H9 (cell line): ENCODE measurements at regions not wholly inside any gene's neighbourhood (a gene's known extent, or its start where the extent isn't known, plus 50 kb on each side); places are given as distances from the start of the nearest gene placed in this dataset.

ENCODE experiments used
- DNase-seq: peaks from one replicate; pipeline ENCODE4 v3.0.0-alpha.2; 2017
- H2AFZ ChIP-seq: one replicate; pipeline ENCODE4 v1.6.1; 2013; ENCODE audit warnings: mild to moderate bottlenecking, low read length, control low read depth, moderate library complexity
- H2AK5ac ChIP-seq: 2 replicates; pipeline ENCODE4 v1.6.1; 2013; ENCODE audit warnings: low read length, control low read depth, mixed read lengths; ENCODE audit not compliant: insufficient read length
- H2BK120ac ChIP-seq: one replicate; pipeline ENCODE4 v1.6.1; 2013; ENCODE audit warnings: low read depth, mild to moderate bottlenecking, low read length, control low read depth, inconsistent platforms; ENCODE audit not compliant: poor library complexity, severe bottlenecking
- H2BK12ac ChIP-seq: 2 replicates; pipeline ENCODE4 v1.6.1; 2013; ENCODE audit warnings: low read length, control low read depth, mixed read lengths, low read depth; ENCODE audit not compliant: insufficient read length
- H2BK15ac ChIP-seq: 2 replicates; pipeline ENCODE4 v1.6.1; 2013; ENCODE audit warnings: low read depth, low read length, control low read depth
- H2BK20ac ChIP-seq: one replicate; pipeline ENCODE4 v1.6.1; 2013; ENCODE audit warnings: low read depth, mild to moderate bottlenecking, low read length, control low read depth, inconsistent platforms; ENCODE audit not compliant: poor library complexity, severe bottlenecking
- H2BK5ac ChIP-seq: 2 replicates; pipeline ENCODE4 v1.6.1; 2013; ENCODE audit warnings: low read length, control low read depth, mixed read lengths; ENCODE audit not compliant: insufficient read length
- H3K14ac ChIP-seq: 2 replicates; pipeline ENCODE4 v1.6.1; 2013; ENCODE audit warnings: low read length, control low read depth; ENCODE audit not compliant: insufficient read depth
- H3K18ac ChIP-seq: 2 replicates; pipeline ENCODE4 v1.6.1; 2013; ENCODE audit warnings: low read depth, mild to moderate bottlenecking, mixed read lengths, low read length, control low read depth; ENCODE audit not compliant: insufficient read length
- H3K23ac ChIP-seq: 2 replicates; pipeline ENCODE4 v1.6.1; 2013; ENCODE audit warnings: low read length, control low read depth, mixed read lengths, low read depth; ENCODE audit not compliant: insufficient read length
- H3K23me2 ChIP-seq: 2 replicates; pipeline ENCODE4 v1.6.1; 2013; ENCODE audit warnings: low read depth, mild to moderate bottlenecking, mixed read lengths, low read length, control low read depth; ENCODE audit not compliant: insufficient read length, poor library complexity, severe bottlenecking
- H3K27ac ChIP-seq: 2 replicates; pipeline ENCODE4 v1.5.1; 2013; ENCODE audit warnings: low read length, control low read depth, mixed read lengths, low read depth; ENCODE audit not compliant: insufficient read length
- H3K27me3 ChIP-seq: 2 replicates; pipeline ENCODE4 v1.6.1; 2013; ENCODE audit warnings: low read length, control low read depth, inconsistent platforms; ENCODE audit not compliant: insufficient read depth
- H3K4ac ChIP-seq: 2 replicates; pipeline ENCODE4 v1.6.1; 2013; ENCODE audit warnings: low read depth, mild to moderate bottlenecking, control low read depth, inconsistent platforms, low read length, moderate library complexity
- H3K4me1 ChIP-seq: 2 replicates; pipeline ENCODE4 v1.6.1; 2013; ENCODE audit warnings: low read length, control low read depth, inconsistent platforms; ENCODE audit not compliant: insufficient read depth
- H3K4me2 ChIP-seq: 2 replicates; pipeline ENCODE4 v1.6.1; 2013; ENCODE audit warnings: low read length, control low read depth, mixed read lengths; ENCODE audit not compliant: insufficient read length, insufficient read depth
- H3K56ac ChIP-seq: 2 replicates; pipeline ENCODE4 v1.6.1; 2013; ENCODE audit warnings: low read depth, mild to moderate bottlenecking, mixed read lengths, low read length, control low read depth; ENCODE audit not compliant: insufficient read length
- H3K79me1 ChIP-seq: 2 replicates; pipeline ENCODE4 v1.6.1; 2013; ENCODE audit warnings: low read depth, mild to moderate bottlenecking, moderate library complexity, low read length, control low read depth, inconsistent platforms; ENCODE audit not compliant: insufficient read depth, poor library complexity, severe bottlenecking
- H3K79me2 ChIP-seq: 2 replicates; pipeline ENCODE4 v1.6.1; 2013; ENCODE audit warnings: low read length, control low read depth, inconsistent platforms; ENCODE audit not compliant: insufficient read depth
- H3K9ac ChIP-seq: 2 replicates; pipeline ENCODE4 v1.6.1; 2013; ENCODE audit warnings: low read length, control low read depth, mixed read lengths; ENCODE audit not compliant: insufficient read length; ENCODE audit errors: extremely low read depth
- H3K9me3 ChIP-seq: one replicate; pipeline ENCODE4 v1.6.1; 2013; ENCODE audit warnings: low read depth, low read length, inconsistent platforms; ENCODE audit not compliant: control insufficient read depth
- H3T11ph ChIP-seq: one replicate; pipeline ENCODE4 v1.6.1; 2013; ENCODE audit warnings: mild to moderate bottlenecking, low read length, control low read depth, inconsistent platforms
- H4K20me1 ChIP-seq: one replicate; pipeline ENCODE4 v1.6.1; 2013; ENCODE audit not compliant: control insufficient read depth, insufficient read length, insufficient read depth
- H4K5ac ChIP-seq: 2 replicates; pipeline ENCODE4 v1.6.1; 2013; ENCODE audit warnings: low read depth, mild to moderate bottlenecking, mixed read lengths, low read length, control low read depth; ENCODE audit not compliant: insufficient read length
- H4K8ac ChIP-seq: replicated peaks from 2 replicates; pipeline ENCODE4 v1.6.1; 2013; ENCODE audit warnings: low read length, control low read depth, mixed read lengths, low read depth; ENCODE audit not compliant: insufficient read length
- H4K91ac ChIP-seq: 2 replicates; pipeline ENCODE4 v1.6.1; 2013; ENCODE audit warnings: low read depth, mild to moderate bottlenecking, moderate library complexity, mixed read lengths, low read length, control low read depth; ENCODE audit not compliant: insufficient read length
- H3K27ac Mint-ChIP-seq, 3 experiments: 2 replicates in 2 of 3; 3 replicates in 1 of 3; pipeline ENCODE4 v1.8.0; 2020 to 2021; ENCODE audit warnings: mixed read lengths in 3 of 3, mild to moderate bottlenecking in 1 of 3, moderate library complexity in 1 of 3
- H3K27me3 Mint-ChIP-seq: 2 replicates; pipeline ENCODE4 v1.8.0; 2021; ENCODE audit warnings: low read depth, mild to moderate bottlenecking, moderate library complexity, mixed read lengths
- H3K36me3 Mint-ChIP-seq, 3 experiments: 2 replicates in 2 of 3; 3 replicates in 1 of 3; pipeline ENCODE4 v1.8.0; 2020 to 2021; ENCODE audit warnings: low read depth in 3 of 3, mixed read lengths in 3 of 3; ENCODE audit not compliant: insufficient read depth in 1 of 3
- H3K4me1 Mint-ChIP-seq, 2 experiments: 2 replicates each; pipeline ENCODE4 v1.8.0; 2020; ENCODE audit warnings: mixed read lengths in 2 of 2
- H3K4me3 Mint-ChIP-seq, 2 experiments: 2 replicates in 1 of 2; 3 replicates in 1 of 2; pipeline ENCODE4 v1.8.0; 2020 to 2021; ENCODE audit warnings: mild to moderate bottlenecking in 2 of 2, mixed read lengths in 2 of 2, moderate library complexity in 1 of 2
- H3K9me3 Mint-ChIP-seq, 2 experiments: 2 replicates in 1 of 2; 3 replicates in 1 of 2; pipeline ENCODE4 v1.8.0; 2020; ENCODE audit warnings: mild to moderate bottlenecking in 2 of 2, mixed read lengths in 2 of 2, moderate library complexity in 1 of 2
- CTCF ChIP-seq: fragments of 200-600 bp; sonication (generic); conservative IDR thresholded peaks from 3 replicates; pipeline ENCODE4 v1.8.0; 2021; ENCODE audit warnings: antibody characterized with exemption, mild to moderate bottlenecking

GRCh38 chr7:84495128-84495527 lies 300.5 kb upstream of the SEMA3A start:
- H3K4ac ChIP-seq = no peak overlapping the region
- Mint-ChIP-seq H3K4me3 (no peak overlapping the region), H3K36me3 (no peaks in the 10 kb centered on the region), H3K27ac (no peak overlapping the region), H3K27me3 (no peaks in the 10 kb centered on the region), H3K9me3 (no peaks in the 10 kb centered on the region), H3K4me1 (peaks cover 0 to 2% of the 10 kb centered on the region in 2 experiments; a peak in 2 of 4 replicates)
- H2AFZ ChIP-seq = no peak overlapping the region
- no peak overlapping the region for H2BK20ac ChIP-seq
- H4K8ac ChIP-seq = no peak overlapping the region
- no peak overlapping the region for H3T11ph ChIP-seq
- no peak overlapping the region for H3K18ac ChIP-seq
- TF ChIP-seq CTCF = no peak
- no peaks in the 10 kb centered on the region for H3K79me2 ChIP-seq
- H2BK12ac ChIP-seq = no peak overlapping the region
- no peak overlapping the region for H3K4me2 ChIP-seq
- H3K56ac ChIP-seq = no peak overlapping the region
- H3K79me1 ChIP-seq = no peaks in the 10 kb centered on the region
- H2BK120ac ChIP-seq = no peak overlapping the region
- no peaks in the 10 kb centered on the region for H4K20me1 ChIP-seq
- H3K14ac ChIP-seq = no peak overlapping the region
- H3K23ac ChIP-seq = no peak overlapping the region
- H3K4me1 ChIP-seq = no peaks in the 10 kb centered on the region
- DNase-seq = no peak
- H3K27ac ChIP-seq = no peak overlapping the region
- H4K91ac ChIP-seq = no peak overlapping the region
- H2AK5ac ChIP-seq = no peak overlapping the region
- no peaks in the 10 kb centered on the region for H3K9me3 ChIP-seq
- H3K9ac ChIP-seq = no peak overlapping the region
- no peak overlapping the region for H2BK15ac ChIP-seq
- no peaks in the 10 kb centered on the region for H3K23me2 ChIP-seq
- H2BK5ac ChIP-seq = no peak overlapping the region
- H4K5ac ChIP-seq = no peak overlapping the region
- H3K27me3 ChIP-seq = no peaks in the 10 kb centered on the region
